Muscle of back (tissue), 3 donors: ENCODE measurements at regions not wholly inside any gene's neighbourhood (a gene's known extent, or its start where the extent isn't known, plus 50 kb on each side); places are given as distances from the start of the nearest gene placed in this dataset.
"Not testable (repeated sequence)": the region's sequence is repeated elsewhere in the genome, so short reads cannot be mapped to it uniquely, and the experiment has no call there.

ENCODE experiments used
- DNase-seq, 3 donors: peaks; one replicate each; pipeline versions ENCODE4 v3.0.0 to v3.0.0-alpha.2; 2013

DNA sequence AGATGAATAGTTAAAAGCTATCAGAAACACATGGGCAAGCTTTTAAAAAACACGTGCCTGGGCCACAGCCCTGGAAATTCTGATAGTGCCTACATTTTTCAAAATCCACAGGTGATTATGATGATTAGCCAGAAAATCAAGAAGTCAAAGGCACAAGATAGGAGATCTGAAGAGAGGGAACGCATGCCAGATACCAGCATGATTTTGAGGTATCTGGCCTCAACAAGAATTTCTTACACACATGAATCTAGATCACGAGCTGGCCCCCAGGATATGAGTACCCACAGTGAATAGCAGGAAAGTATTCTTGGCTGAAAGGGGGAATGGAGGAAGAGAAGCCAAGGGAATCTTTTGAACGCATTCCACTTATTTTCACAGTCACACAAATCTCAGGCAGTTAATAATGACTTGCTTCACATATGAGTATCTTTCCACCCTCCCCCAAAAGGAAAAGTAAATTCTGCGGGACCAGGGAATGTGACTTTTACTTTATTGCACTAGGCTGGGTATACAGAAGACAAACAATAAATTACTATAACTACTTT, 438.2 kb downstream of the BCAT1 start:
- DNase-seq, result no peak

DNA sequence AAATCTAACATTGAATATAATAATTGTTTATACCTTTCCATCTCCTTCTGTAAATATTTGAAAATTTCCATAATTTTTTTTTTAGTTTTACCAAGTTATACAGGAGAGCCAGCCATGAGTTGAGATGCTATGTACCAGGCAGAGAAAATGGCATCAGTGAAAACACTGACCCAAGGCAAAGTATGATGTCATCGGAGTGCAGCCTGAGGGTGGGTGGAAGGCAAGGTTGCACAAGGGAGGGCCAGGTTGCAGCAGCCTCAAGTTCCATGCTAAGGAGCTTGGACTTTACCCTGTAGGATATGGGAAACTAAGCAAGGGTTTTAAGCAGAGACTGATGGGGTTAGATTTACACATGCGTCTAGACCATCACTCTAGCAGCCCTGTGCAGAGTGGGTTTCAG, 441.1 kb downstream of the BCAT1 start:
- DNase-seq, result no peak

DNA sequence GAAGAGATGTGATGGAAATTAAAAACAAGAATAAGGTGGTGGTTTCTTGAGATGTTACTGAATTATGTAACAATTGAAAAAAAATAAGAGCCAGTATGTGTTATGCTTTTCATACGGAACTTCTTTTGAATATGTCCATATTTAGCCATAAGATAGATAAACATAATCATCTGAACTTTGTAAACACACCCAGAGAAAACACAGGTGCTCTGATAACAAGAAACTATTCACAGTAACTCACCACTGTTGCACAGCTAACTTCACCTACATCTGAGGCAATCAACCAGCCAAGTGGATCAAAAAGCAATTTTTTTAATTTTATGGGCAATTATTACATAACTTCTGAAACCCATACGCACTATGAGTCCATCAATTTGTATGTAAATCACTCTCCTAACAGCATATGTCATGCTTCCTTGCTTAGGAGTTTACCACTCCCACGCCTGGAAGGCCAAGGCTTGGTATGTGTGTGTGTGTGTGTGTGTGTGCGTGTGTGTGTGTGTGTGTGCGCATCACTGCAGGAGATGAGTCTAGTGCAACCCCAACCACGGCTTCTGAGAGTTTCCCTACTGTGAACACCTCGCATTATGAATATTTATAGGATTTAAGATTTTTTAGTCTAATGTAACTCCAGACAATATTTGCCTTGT, 443.4 kb downstream of the BCAT1 start:
- DNase-seq, result no peak

DNA sequence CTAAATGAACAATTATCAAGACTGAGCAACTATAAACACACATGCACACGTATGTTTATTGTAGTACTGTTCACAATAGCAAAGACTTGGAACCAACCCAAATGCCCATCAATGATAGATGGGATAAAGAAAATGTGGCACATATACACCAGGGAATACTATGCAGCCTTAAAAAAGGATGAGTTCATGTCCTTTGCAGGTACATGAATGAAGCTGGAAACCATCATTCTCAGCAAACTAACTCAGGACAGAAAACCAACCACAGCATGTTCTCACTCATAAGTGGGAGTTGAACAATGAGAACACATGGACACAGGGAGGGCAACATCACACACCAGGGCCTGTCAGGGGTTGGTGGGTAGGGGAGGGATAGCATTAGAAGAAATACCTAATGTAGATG, 445.4 kb downstream of the BCAT1 start:
- DNase-seq, result not testable (repeated sequence)

DNA sequence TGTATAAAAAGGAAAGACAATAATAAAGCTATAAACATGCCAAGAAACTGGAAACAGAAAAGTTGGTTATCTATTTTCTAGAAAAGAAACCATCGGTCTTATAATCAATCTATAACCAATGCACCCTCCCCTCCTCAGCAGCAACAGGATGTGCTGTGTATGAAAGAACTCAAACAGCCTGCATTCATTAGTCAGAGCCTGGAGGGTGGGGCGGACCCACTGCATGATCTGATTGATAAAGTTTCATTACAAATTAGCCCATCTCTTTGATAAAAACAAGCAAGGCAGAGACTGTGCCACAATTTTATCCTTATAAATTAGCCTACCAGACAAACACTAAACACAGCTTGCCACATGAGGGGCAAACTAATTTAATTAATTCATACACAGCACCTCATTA, 448.1 kb downstream of the BCAT1 start:
- no peak for DNase-seq

DNA sequence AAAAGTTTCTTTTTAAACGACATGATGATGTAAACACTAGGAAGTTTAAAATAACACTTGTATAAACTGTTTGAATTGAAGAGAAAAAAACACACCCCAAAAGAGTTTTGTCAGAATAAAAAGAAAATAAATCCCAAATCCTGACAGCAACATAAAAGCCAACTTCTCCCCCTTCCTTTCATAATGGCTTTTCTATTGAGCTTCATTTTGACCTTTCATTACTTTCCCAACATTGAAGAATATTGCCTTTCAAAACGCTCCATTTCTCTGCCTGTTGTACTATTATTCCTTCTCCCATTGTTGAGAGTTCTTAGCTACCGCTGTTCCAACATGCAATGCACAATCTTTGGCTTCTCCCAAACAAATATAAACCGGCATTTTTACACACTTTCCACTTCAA, 448.5 kb downstream of the BCAT1 start:
- no peak for DNase-seq

DNA sequence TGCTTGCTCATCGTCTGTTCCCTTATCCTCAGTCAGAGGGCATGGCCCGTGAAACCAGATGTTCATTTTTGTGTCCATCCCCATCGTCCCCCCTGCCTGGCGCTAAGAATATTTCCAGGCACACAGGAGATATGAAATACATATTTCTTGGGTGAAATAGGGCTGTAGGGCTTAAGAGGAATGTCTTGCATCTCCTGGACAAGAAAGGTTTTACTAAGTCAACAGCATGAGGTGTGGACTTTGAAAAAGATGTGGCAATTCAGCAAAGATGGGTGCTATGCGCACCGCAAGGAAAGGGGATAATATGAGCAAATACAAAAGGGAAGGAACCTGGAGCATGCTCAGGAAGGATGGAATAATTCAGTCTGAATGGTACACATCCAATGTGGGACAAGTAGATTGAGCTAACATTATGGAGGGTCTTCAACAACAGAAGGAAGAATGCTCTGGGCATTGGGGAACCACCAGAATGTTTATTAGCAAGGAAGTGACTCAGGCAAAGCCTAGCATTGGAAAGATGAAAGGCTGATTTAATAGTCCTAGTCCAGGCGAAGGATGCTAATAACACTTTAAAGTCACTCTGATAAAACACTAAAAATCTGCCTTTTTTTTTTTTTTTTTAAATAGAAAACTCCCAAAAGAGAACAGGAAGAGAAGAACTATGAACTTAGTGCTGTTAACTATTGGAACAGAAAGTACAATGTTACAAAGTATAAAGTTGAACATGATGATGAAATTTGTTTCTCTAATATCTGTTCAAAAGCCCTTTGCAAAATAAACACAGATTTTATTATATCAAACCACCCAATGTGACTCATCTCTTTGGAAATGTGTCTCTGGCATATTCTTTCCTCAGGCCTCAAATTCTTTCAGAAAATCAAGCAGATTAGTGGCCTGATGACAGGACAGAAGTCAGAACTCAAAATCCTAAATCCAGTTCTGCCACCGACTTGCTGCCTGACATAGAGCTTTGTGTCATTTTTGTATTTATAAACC, 449.5 kb downstream of the BCAT1 start:
- peak in 1 of 3 donors; percentile 17 for DNase-seq

DNA sequence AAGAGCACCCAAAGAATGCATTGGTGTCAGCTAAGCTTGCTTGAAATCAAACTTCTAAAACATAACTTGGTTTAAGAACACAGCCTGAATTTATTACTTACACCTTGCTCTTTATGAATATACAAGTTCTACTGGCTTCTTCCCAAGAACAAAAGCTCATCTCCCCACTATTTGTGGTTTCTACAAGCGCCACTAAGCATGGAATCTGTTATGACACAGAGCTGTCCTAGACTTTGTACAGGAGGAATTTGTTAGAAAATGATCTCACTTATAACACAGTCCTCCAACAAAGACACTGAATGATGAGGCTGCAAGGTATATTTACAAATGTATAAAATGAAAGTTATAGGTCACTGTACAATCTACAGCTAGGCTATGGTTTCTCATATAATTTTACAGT, 452.1 kb downstream of the BCAT1 start:
- DNase-seq, result peak in 2 of 3 donors; percentile 19 to 45

DNA sequence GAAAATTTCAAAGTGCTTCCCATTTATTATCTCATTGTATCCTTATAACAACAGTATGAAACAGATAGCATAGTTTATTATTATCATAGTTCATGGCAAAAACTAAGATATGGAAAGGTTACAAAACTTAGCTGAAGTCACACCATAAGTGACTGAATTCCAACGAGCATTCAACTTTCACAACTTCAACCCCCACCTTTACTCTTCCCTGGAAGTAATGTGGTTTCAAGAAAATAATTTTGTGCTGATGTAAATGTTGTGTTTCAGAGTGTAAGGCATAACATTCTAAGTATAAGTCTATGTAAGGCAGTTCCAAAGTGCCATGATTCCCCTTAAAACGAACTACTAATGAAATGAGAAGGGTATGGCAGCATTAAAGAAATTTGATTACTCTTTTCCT, 454.5 kb downstream of the BCAT1 start:
- no peak for DNase-seq

DNA sequence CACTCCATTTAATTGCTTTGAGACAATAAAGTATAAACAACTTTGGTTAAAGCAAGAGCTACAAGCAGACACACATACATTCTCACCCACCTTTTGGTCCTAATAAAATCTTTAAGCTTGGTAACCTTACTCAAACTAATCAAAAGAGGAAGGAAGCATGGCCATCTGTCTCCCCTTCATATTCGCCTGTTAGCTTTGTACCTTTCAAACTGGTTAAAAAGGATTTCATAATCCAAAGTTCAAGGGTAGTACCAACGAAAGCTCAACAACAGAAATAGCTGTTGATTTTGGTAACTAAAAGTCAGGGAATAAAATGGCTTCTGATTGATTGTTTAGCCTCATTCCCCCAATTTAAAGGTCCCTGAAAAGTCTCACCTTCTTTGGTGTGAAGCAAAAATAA, 456.9 kb downstream of the BCAT1 start:
- no peak for DNase-seq

DNA sequence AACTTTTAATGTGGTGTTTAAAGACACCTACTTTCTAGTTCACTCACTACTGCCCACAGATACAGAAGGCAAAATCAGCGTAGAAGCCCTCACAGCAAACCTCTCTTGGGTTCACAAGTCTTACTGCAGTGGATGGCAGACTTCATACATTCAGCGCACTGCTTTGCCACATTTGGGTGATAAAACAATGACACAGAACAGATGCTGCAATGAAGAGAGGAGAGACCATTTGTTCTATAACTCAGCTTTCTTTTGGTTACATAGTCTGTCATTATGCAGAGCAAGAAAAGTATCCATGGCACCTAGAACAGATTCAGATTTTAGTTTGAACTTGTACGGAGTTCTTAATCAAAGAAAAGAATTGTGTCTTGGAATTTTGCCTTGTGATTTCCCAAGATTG, 459.0 kb downstream of the BCAT1 start:
- DNase-seq, result no peak

DNA sequence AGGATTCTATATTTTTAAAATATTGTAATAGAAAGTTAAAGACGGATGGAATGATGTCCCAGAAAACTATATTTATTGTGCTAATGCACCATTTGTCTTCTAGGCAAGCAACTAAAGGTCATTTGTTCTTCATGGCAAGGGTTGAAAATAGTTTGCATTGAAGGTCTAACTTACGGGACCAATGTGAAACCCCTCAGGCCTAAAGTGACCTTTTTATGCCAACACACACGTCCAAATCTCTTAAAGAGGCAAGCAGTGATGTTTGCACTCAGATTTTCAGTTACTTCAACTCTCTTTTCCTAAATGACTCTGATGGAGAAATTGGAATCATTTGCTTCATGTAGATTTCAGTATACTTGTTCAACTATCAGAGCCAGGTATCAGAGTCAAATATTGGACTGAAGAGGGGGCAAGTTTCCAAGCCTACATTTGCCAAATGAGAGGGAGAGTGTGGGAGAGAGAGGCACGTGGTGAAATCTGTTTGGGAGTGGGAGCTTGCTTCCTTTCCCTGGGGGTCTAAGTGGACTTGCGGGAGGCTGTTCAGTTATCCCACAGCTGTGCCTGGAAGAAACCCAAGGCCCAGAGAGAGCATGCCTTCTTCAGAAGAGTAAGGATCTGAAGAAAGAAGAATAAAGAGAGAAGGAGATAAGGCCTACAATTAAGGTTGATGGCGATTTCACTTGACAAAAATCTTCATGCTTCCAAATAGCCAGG, 459.8 kb downstream of the BCAT1 start:
- DNase-seq, result no peak

DNA sequence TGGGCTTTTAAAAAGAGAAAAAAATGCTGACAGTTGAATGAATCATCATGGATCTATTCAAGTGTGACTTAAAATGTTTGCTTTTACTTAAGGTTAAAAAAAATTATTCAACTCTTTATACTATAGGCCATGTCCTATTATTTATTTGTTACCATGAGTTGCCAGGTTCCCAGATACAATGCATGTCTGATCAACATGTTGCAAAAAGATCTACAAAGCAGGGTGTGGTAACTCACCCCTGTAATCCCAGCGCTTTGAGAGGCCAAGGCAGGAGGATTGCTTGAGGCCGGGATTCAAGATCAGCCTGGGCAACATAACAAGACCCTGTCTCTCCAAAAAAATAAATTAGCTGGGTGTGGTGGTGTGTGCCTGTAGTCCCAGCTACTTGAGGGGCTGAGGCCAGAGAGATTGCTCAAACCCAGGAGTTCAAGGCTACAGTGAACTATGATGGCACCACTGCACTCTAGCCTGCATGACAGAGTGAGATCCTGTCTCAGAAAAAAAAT, 460.8 kb downstream of the BCAT1 start:
- no peak for DNase-seq

DNA sequence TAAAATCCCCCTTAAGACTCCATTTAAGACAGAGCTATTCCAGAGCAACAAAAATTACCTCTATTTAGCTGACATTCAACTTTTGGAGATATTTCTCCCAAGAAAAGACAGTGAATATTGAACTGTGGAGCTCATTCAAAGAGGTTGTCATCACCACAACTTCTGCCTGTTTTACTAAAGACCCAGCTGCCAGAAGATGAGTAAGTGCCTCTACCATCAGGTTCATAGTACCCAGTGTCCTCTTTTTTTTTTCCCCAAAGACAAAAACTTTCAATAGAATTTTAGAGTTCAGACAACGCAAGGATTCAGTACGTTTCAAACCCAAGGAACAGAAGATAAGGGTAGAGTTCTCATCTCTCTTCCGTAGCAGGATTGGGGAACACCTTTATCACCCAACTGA, 461.3 kb downstream of the BCAT1 start:
- DNase-seq, result no peak

DNA sequence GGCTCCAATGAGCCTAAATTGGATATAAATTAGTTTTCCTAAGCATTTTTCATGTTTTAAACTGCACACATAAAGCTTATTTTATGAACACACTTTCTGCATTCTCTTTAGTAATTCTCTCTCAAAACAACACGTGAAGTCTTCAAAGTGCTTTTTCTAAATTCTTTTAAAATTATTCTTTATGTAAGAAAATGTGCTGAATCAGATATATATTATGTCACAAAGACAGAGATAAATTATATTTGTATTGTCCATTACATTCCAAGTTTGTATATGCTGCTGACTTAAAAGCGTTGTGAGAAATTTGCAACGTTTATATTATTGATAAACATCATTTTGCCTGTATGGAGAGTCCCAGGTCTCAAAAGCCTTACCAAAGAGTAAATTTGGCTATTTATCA, 465.2 kb downstream of the BCAT1 start:
- no peak for DNase-seq

DNA sequence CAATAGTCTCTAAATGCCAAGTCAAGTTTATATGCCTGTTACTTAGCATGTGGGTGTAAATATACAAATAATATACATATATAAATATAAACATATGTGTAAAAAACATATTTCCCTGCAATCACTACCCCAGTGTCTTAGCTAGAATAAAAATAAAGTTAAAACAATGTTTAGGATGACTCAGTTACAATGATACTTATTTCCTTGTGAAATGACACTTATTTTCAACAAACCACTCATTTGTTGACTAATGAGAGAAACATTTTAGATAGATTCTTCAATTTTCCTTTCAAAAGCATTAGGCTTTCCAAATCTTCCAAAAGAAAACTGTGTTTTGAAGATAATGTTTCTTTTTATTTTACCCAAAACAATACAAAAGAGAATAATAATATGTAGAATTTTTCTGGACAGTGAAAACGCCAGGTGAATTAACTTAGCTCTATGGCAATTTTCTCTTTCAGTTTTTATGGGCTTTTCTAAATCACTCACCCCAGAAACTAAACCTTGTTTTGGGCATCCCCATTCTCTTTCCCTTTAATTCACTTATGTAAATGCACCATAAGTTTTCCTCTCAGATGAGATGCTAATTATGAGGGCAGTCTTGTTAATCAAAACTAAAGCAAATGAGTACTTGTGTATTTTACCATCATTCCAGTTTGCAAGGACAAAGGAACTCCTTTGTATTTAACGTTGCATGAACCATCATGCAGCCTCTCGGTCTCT, 465.9 kb downstream of the BCAT1 start:
- DNase-seq, result no peak

DNA sequence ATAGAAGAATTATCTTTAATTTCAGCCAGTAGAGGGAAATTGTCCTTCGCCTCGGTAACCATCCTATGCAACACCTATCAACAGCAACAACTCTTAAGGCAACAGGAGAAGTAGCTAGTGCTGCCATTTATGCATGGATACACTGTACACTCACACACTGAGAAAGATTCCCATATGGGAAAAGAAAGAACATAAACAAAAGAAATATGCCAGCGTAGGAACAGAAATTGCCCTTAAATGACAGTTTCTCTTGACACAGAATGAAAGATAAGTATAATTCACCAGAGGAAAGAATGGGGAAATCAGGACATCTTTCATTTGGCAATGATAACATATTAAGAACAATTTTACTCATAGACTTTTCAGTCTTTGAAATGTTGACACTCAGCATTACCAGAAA, 466.9 kb downstream of the BCAT1 start:
- no peak for DNase-seq

DNA sequence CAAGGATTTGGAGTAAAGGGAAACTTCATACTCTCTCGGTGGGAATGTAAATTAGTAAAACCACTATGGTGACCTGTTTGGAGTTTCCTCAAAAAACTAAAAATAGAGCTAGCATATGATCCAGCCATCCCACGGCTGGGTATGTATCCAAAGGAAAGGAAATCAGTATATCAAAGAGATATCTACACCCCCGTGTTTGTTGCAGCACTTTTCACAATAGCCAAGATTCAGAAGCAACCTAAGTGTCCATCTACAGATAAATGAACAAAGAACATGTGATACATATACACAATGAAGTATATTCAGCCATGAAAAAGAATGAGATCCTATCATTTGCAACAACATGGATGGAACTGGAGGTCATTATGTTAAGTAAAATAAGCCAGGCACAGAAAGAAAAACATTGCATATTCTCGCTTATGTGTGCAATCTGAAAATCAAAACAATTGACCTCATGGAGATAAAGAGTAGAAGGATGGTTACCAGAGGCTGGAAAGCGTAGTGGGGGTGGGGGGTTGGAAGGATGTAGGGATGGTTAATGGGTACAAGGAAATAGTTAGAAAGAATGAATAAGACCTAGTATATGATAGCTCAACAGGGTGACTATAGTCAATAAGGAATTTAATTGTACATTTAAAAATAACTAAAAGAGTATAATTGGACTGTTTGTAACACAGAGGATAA, 468.0 kb downstream of the BCAT1 start:
- no peak for DNase-seq

DNA sequence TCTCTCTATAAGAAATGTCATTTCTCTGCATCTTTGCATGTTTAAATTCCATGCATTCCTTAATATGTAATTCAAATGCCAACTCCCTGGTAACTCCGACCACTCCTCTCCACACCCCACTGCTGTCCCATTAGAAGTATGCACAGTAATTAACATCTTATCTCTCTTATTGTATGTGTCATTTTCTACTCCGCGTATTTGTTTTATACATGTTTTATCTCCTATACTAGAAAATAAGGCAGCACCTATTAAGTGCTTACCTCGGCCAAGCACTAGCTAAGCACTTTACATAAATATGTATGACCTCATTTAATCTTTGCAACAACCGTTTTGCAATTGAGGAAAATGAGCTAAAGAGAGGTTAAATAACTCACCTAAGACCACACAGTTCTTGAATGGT, 469.8 kb downstream of the BCAT1 start:
- DNase-seq, result no peak

DNA sequence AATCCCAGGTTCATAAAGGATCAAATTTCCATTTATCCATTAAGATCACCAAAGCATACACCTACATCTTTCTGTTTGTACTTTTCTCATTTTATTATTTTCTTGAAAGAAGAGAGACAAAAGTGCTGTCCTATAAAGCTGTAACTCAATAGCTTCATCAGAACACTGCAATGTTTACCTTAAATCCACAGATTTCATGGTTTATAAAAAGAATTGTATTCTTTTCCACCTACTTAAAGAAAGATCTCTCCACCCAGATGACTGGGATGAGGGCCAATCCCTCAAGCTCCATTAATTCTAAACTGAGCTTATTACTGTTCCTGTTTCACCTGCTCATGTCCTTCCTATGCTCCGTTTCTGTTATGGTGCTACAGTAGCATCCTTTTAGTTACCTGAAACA, 470.6 kb downstream of the BCAT1 start:
- DNase-seq, result no peak

DNA sequence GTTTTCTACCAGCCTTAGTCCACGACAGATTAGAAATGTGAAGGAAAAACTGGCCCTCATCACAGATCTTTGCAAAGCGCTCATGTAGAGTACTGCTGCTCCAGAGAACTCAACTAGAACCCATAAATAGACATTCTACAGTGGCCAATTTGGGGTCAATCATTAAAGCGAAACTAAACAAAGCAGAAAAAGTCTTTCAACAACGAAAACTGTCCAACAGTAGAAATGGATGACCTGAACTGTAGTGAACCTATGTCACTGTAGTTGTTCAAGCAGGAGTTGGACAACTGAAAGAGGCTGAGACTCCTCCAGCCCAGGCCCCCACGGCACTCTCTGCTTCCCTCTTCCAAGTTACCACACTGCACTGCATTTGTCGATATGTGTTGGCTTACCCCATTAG, 472.6 kb downstream of the BCAT1 start:
- DNase-seq, result no peak
